ENCODE measurements at regions not wholly inside any gene's neighbourhood (a gene's known extent, or its start where the extent isn't known, plus 50 kb on each side); places are given as distances from the start of the nearest gene placed in this dataset.
A peak's percentile ranks its signal among the peaks of the same experiment; 100 is the strongest.

DNA sequence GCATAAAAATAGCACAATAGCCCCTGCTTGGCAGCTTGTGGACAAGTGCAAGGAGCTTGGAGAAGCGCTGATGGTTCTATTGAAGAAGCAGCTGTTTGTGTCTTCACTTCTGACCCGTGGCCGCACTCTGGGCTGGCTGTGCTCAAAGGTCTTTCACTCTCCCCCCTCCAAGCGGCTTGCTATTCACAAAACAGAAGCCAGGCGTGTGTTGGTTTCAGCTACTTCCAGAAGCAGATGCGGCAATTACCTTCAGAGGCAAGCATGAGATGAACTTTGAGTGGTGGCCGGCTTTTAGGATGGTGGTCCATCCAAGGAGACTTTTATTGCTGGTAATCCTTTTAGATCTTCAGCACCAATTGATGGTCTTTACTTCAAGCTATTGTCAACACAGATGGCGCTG is 188.5 kb upstream of the ARGLU1 start:
- Histone ChIP-seq H3K4me3 (no peak overlapping the region), H3K4me1 (peaks cover 0 to 7% (median 5%) of the 10 kb centered on the region in 4 donors), H3K27ac (replicated peaks in 1 of 4) (no peak overlapping the region), H3K36me3 (no peaks in the 10 kb centered on the region), H3K9me3 (no peaks in the 10 kb centered on the region), H3K27me3 (no peaks in the 10 kb centered on the region)
- intact Hi-C loops (cut with DNase I) = no loop called here
- DNase-seq (ENCODE audit: extremely low spot score) = no peak
- TF ChIP-seq, protein P1, sequence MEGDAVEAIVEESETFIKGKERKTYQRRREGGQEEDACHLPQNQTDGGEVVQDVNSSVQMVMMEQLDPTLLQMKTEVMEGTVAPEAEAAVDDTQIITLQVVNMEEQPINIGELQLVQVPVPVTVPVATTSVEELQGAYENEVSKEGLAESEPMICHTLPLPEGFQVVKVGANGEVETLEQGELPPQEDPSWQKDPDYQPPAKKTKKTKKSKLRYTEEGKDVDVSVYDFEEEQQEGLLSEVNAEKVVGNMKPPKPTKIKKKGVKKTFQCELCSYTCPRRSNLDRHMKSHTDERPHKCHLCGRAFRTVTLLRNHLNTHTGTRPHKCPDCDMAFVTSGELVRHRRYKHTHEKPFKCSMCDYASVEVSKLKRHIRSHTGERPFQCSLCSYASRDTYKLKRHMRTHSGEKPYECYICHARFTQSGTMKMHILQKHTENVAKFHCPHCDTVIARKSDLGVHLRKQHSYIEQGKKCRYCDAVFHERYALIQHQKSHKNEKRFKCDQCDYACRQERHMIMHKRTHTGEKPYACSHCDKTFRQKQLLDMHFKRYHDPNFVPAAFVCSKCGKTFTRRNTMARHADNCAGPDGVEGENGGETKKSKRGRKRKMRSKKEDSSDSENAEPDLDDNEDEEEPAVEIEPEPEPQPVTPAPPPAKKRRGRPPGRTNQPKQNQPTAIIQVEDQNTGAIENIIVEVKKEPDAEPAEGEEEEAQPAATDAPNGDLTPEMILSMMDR (IDR thresholded peaks at IDR 0.05) = no peak
- TF ChIP-seq POLR2A (IDR thresholded peaks at IDR 0.05; ENCODE audit: low read depth) = no peak
- TF ChIP-seq EP300 (IDR thresholded peaks at IDR 0.05) = no peak
- TF ChIP-seq POLR2AphosphoS5 (IDR thresholded peaks at IDR 0.05) = no peak
- 68% methylated on average over 8 of the region's 8 CpGs for WGBS

GRCh38 chr13:106755542-106755941 is 187.6 kb upstream of the ARGLU1 start:
- no peak overlapping the region for H3K27ac ChIP-seq (replicated peaks in 1 of 4)
- intact Hi-C loops (cut with DNase I) = no loop called here
- no peak for TF ChIP-seq POLR2AphosphoS5 (IDR thresholded peaks at IDR 0.05)
- TF ChIP-seq, protein P1 (IDR thresholded peaks at IDR 0.05) = no peak
- TF ChIP-seq POLR2A (IDR thresholded peaks at IDR 0.05; ENCODE audit: low read depth) = no peak
- TF ChIP-seq EP300 (IDR thresholded peaks at IDR 0.05) = no peak
- 89% methylated on average over 9 of the region's 9 CpGs for WGBS
- H3K4me1 ChIP-seq = peaks cover 0 to 7% (median 5%) of the 10 kb centered on the region in 4 donors
- no peaks in the 10 kb centered on the region for H3K9me3 ChIP-seq
- no peak overlapping the region for H3K4me3 ChIP-seq
- H3K27me3 ChIP-seq = no peaks in the 10 kb centered on the region
- DNase-seq (ENCODE audit: extremely low spot score) = no peak
- H3K36me3 ChIP-seq = no peaks in the 10 kb centered on the region

DNA sequence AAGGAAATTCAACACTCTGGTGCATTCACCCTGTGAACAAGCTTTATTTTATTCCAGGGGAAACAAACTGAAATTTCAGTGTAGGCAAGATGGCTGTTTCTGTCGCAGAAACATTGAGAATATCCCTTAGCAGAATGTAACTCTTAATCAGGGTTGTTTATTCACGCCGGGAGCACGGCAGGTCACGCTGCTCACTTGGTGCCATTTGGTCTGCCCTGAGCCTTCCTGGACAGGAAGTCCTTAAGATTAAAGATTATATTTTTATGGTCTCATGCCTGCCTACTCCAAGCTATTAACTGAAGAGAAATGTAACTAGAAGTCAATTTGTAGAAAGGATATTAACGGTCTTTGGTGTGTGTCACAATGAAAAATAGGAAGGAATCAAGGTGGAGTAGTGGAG is 185.3 kb upstream of the ARGLU1 start:
- intact Hi-C loops (cut with DNase I) = no loop called here
- TF ChIP-seq POLR2A (IDR thresholded peaks at IDR 0.05; ENCODE audit: low read depth) (no peak), POLR2AphosphoS5 (IDR thresholded peaks at IDR 0.05) (peak in 1 of 2 donors; percentile 7)
- TF ChIP-seq, protein P1 (IDR thresholded peaks at IDR 0.05) = no peak

DNA sequence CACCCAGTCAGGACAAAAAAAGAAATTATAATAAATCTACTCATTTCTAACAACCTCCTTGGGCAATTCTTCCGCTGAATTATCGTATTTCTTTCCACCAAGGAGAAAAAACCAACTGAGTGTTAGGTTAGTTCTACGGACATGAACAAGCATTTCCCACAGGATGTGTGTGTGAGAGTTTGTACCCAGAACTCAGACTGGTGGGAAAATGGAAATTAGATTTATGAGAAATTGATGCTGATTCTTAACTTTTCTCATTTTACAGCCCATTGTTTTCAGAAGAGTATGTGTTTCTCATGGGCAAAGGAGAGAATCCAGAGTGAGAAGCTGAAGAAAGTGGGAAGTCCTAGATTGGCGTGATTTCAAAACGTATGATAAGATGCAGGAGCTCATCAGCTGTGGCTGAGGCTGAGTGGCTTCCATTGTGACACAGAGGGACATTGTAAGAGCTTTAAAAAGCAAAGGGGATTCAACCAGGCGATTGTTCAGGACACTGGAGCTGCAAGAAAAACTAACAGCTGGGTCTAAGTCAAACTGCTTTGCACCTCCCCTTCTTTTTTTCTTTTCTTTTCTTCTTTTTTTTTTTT is 184.7 kb upstream of the ARGLU1 start:
- no peak overlapping the region for H3K4me3 ChIP-seq

More for the DNA sequence above, 185.3 kb upstream of the ARGLU1 start:
- WGBS = 51% methylated on average over 6 of the region's 6 CpGs
- Histone ChIP-seq H3K4me3 (no peak overlapping the region), H3K27ac (replicated peaks in 1 of 4) (peak overlapping the region; percentile 7 to 43 (median 28)), H3K36me3 (no peaks in the 10 kb centered on the region), H3K4me1 (peaks cover 0 to 7% (median 5%) of the 10 kb centered on the region in 4 donors), H3K9me3 (no peaks in the 10 kb centered on the region), H3K27me3 (no peaks in the 10 kb centered on the region)
- DNase-seq (ENCODE audit: extremely low spot score) = no peak

DNA sequence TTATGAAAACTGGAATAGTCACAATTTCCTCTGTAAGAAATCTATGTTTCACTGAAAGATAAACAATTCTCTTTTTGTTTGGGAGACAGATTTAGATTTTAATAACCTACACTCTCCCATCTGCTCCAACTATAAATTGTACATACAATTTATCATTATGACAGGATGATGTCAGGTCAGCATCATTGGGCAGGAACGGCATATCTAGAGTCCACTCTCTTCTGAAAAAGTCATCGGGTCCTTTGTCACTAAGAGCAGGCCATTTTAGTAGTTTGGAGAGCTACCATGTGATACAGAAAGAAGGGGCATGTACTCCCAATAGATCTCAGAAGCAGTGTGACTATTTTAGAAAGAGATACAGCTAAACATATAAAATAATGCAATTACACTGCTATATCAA is 180.8 kb upstream of the ARGLU1 start:
- TF ChIP-seq POLR2A (IDR thresholded peaks at IDR 0.05; ENCODE audit: low read depth) (no peak), EP300 (IDR thresholded peaks at IDR 0.05) (no peak), POLR2AphosphoS5 (IDR thresholded peaks at IDR 0.05) (no peak)
- TF ChIP-seq, protein P1 (IDR thresholded peaks at IDR 0.05) = no peak
- 19% methylated on average over 2 of the region's 2 CpGs for WGBS
- no peak overlapping the region for H3K27ac ChIP-seq (replicated peaks in 1 of 4)
- H3K4me1 ChIP-seq = peaks cover 0 to 7% (median 0%) of the 10 kb centered on the region in 4 donors
- intact Hi-C loops (cut with DNase I) = no loop called here
- no peaks in the 10 kb centered on the region for H3K36me3 ChIP-seq
- DNase-seq (ENCODE audit: extremely low spot score) = no peak
- no peaks in the 10 kb centered on the region for H3K9me3 ChIP-seq
- H3K4me3 ChIP-seq = no peak overlapping the region
- H3K27me3 ChIP-seq = no peaks in the 10 kb centered on the region

More for the DNA sequence above, 184.7 kb upstream of the ARGLU1 start:
- H3K27me3 ChIP-seq = no peaks in the 10 kb centered on the region
- H3K27ac ChIP-seq (replicated peaks in 1 of 4) = peak overlapping the region in 2 of 4 donors; percentile 27 to 43
- H3K36me3 ChIP-seq = no peaks in the 10 kb centered on the region
- no peaks in the 10 kb centered on the region for H3K9me3 ChIP-seq
- no peak for DNase-seq (ENCODE audit: extremely low spot score)
- H3K4me1 ChIP-seq = peaks cover 0 to 7% (median 5%) of the 10 kb centered on the region in 4 donors
- intact Hi-C loops (cut with DNase I) = no loop called here
- 61% methylated on average over 6 of the region's 6 CpGs for WGBS
- no peak for TF ChIP-seq POLR2A (IDR thresholded peaks at IDR 0.05; ENCODE audit: low read depth)
